COLO829 (cell line): ENCODE measurements at regions not wholly inside any gene's neighbourhood (a gene's known extent, or its start where the extent isn't known, plus 50 kb on each side); places are given as distances from the start of the nearest gene placed in this dataset.

ENCODE experiments used
- DNase-seq: peaks from one replicate; pipeline ENCODE4 v3.0.0; 2012; ENCODE audit warnings: low spot score

- DNase-seq, result no peak
Observed at GRCh38 chr4:45094684-45095083, 368.3 kb upstream of the GNPDA2 start.

- no peak for DNase-seq
Observed at GRCh38 chr4:45082101-45082500, 355.7 kb upstream of the GNPDA2 start.

GRCh38 chr4:45079616-45080015 lies 353.3 kb upstream of the GNPDA2 start:
- DNase-seq, result no peak

GRCh38 chr4:45078201-45078600 lies 351.8 kb upstream of the GNPDA2 start:
- DNase-seq, result no peak

GRCh38 chr4:45072981-45073380 lies 346.6 kb upstream of the GNPDA2 start:
- DNase-seq, result no peak

GRCh38 chr4:45064741-45065140 lies 338.4 kb upstream of the GNPDA2 start:
- no peak for DNase-seq

- no peak for DNase-seq
Observed at GRCh38 chr4:45063696-45064095, 337.3 kb upstream of the GNPDA2 start.

- DNase-seq, result no peak
Observed at GRCh38 chr4:45062935-45063545, 336.7 kb upstream of the GNPDA2 start.

GRCh38 chr4:45043911-45044310 lies 317.6 kb upstream of the GNPDA2 start:
- DNase-seq, result no peak

GRCh38 chr4:45036677-45037076 lies 310.3 kb upstream of the GNPDA2 start:
- no peak for DNase-seq

GRCh38 chr4:45033676-45034419 lies 307.5 kb upstream of the GNPDA2 start:
- no peak for DNase-seq

GRCh38 chr4:45030059-45030458 lies 303.7 kb upstream of the GNPDA2 start:
- DNase-seq, result no peak

GRCh38 chr4:45007508-45007907 lies 281.2 kb upstream of the GNPDA2 start:
- no peak for DNase-seq

GRCh38 chr4:45006078-45006477 lies 279.7 kb upstream of the GNPDA2 start:
- no peak for DNase-seq

GRCh38 chr4:45004847-45005565 lies 278.6 kb upstream of the GNPDA2 start:
- DNase-seq, result no peak

- no peak for DNase-seq
Observed at GRCh38 chr4:45004326-45004725, 278.0 kb upstream of the GNPDA2 start.

GRCh38 chr4:44996276-44996845 lies 270.0 kb upstream of the GNPDA2 start:
- no peak for DNase-seq

- no peak for DNase-seq
Observed at GRCh38 chr4:44988011-44988410, 261.7 kb upstream of the GNPDA2 start.

GRCh38 chr4:44985938-44986337 lies 259.6 kb upstream of the GNPDA2 start:
- DNase-seq, result no peak

- DNase-seq, result no peak
Observed at GRCh38 chr4:44985152-44985551, 258.8 kb upstream of the GNPDA2 start.

- no peak for DNase-seq
Observed at GRCh38 chr4:44984083-44984482, 257.7 kb upstream of the GNPDA2 start.

- no peak for DNase-seq
Observed at GRCh38 chr4:44983083-44983482, 256.7 kb upstream of the GNPDA2 start.

GRCh38 chr4:44978020-44978419 lies 251.7 kb upstream of the GNPDA2 start:
- no peak for DNase-seq
